HG03565 (cell line): ENCODE measurements at regions not wholly inside any gene's neighbourhood (a gene's known extent, or its start where the extent isn't known, plus 50 kb on each side); places are given as distances from the start of the nearest gene placed in this dataset.

Source experiments
- ATAC-seq: cut with Tn5 transposase; IDR thresholded peaks from one replicate; pipeline ENCODE4 v1.9.1; 2021; ENCODE audit warnings: mild to moderate bottlenecking, moderate library complexity; ENCODE audit not compliant: unreplicated experiment

GRCh38 chr6:92188016-92188415, 1231.3 kb downstream of the EPHA7 start:
- no peak for ATAC-seq

- ATAC-seq: no peak
These were observed 1234.4 kb downstream of the EPHA7 start for GRCh38 chr6:92184933-92185332.

GRCh38 chr6:92181347-92181746, 1238.0 kb downstream of the EPHA7 start:
- ATAC-seq: no peak

GRCh38 chr6:92180090-92180489, 1239.3 kb downstream of the EPHA7 start:
- ATAC-seq: no peak

- ATAC-seq: no peak
These were observed 1242.7 kb downstream of the EPHA7 start for GRCh38 chr6:92176666-92177065.

GRCh38 chr6:92174398-92175073, 1244.8 kb downstream of the EPHA7 start:
- ATAC-seq: no peak

- no peak for ATAC-seq
These were observed 1249.9 kb downstream of the EPHA7 start for GRCh38 chr6:92169506-92169905.

- no peak for ATAC-seq
These were observed 1252.7 kb downstream of the EPHA7 start for GRCh38 chr6:92166666-92167065.

GRCh38 chr6:92161953-92162352, 1257.4 kb downstream of the EPHA7 start:
- no peak for ATAC-seq

- no peak for ATAC-seq
These were observed 1259.1 kb downstream of the EPHA7 start for GRCh38 chr6:92160226-92160625.

GRCh38 chr6:92159046-92159445, 1260.3 kb downstream of the EPHA7 start:
- no peak for ATAC-seq

- ATAC-seq: no peak
These were observed 1268.8 kb downstream of the EPHA7 start for GRCh38 chr6:92150553-92150952.

GRCh38 chr6:92147246-92147645, 1272.1 kb downstream of the EPHA7 start:
- ATAC-seq: no peak

GRCh38 chr6:92139601-92140000, 1279.8 kb downstream of the EPHA7 start:
- no peak for ATAC-seq

- ATAC-seq: no peak
These were observed 1286.4 kb downstream of the EPHA7 start for GRCh38 chr6:92132957-92133356.

GRCh38 chr6:92132457-92132856, 1286.9 kb downstream of the EPHA7 start:
- no peak for ATAC-seq

- ATAC-seq: no peak
These were observed 1288.4 kb downstream of the EPHA7 start for GRCh38 chr6:92130944-92131343.

GRCh38 chr6:92126983-92127382, 1292.4 kb downstream of the EPHA7 start:
- ATAC-seq: no peak

GRCh38 chr6:92126088-92126487, 1293.3 kb downstream of the EPHA7 start:
- no peak for ATAC-seq

- no peak for ATAC-seq
These were observed 1293.7 kb downstream of the EPHA7 start for GRCh38 chr6:92125681-92126080.

- no peak for ATAC-seq
These were observed 1295.1 kb downstream of the EPHA7 start for GRCh38 chr6:92124200-92124651.

- ATAC-seq: no peak
These were observed 1296.6 kb downstream of the EPHA7 start for GRCh38 chr6:92122746-92123145.

GRCh38 chr6:92121228-92121627, 1298.1 kb downstream of the EPHA7 start:
- no peak for ATAC-seq
